ENCODE measurements at regions not wholly inside any gene's neighbourhood (a gene's known extent, or its start where the extent isn't known, plus 50 kb on each side); places are given as distances from the start of the nearest gene placed in this dataset.

- Mint-ChIP-seq H3K4me1 (peaks cover 0 to 3% of the 10 kb centered on the region in 2 experiments; a peak in 2 of 4 replicates), H3K27me3 (ENCODE audit: low read depth) (no peaks in the 10 kb centered on the region), H3K9me3 (peaks cover 0 to 4% of the 10 kb centered on the region in 2 experiments; a peak in 3 of 5 replicates), H3K27ac (no peak overlapping the region), H3K36me3 (ENCODE audit: insufficient read depth in 1 of 3, low read depth in 3 of 3) (peaks cover 0 to 2% (median 0%) of the 10 kb centered on the region in 3 experiments; a peak in 1 of 7 replicates), H3K4me3 (no peak overlapping the region)
- Histone ChIP-seq H3K27me3 (ENCODE audit: insufficient read depth, low read length) (no peaks in the 10 kb centered on the region), H4K20me1 (ENCODE audit: control insufficient read depth, insufficient read depth, insufficient read length) (no peaks in the 10 kb centered on the region), H2BK12ac (ENCODE audit: insufficient read length, low read depth, low read length) (no peak overlapping the region), H3K4me1 (ENCODE audit: insufficient read depth, low read length) (no peaks in the 10 kb centered on the region), H3K4ac (ENCODE audit: low read depth, low read length) (no peak overlapping the region), H3K56ac (ENCODE audit: insufficient read length, low read depth, low read length) (no peak overlapping the region), H2AK5ac (ENCODE audit: insufficient read length, low read length) (no peak overlapping the region), H3K9me3 (ENCODE audit: control insufficient read depth, low read depth, low read length) (no peaks in the 10 kb centered on the region), H3K23ac (ENCODE audit: insufficient read length, low read depth, low read length) (no peak overlapping the region), H3K23me2 (ENCODE audit: insufficient read length, low read depth, low read length, poor library complexity, severe bottlenecking) (no peaks in the 10 kb centered on the region), H2BK120ac (ENCODE audit: low read depth, low read length, poor library complexity, severe bottlenecking) (no peak overlapping the region), H3K9ac (ENCODE audit: extremely low read depth, insufficient read length, low read length) (no peak overlapping the region), H4K5ac (ENCODE audit: insufficient read length, low read depth, low read length) (no peak overlapping the region), H3K27ac (ENCODE audit: insufficient read length, low read depth, low read length) (no peak overlapping the region), H3T11ph (ENCODE audit: low read length) (no peak overlapping the region), H3K18ac (ENCODE audit: insufficient read length, low read depth, low read length) (no peak overlapping the region), H3K79me1 (ENCODE audit: insufficient read depth, low read depth, low read length, poor library complexity, severe bottlenecking) (no peaks in the 10 kb centered on the region), H2AFZ (ENCODE audit: low read length) (no peak overlapping the region), H2BK20ac (ENCODE audit: low read depth, low read length, poor library complexity, severe bottlenecking) (no peak overlapping the region), H2BK5ac (ENCODE audit: insufficient read length, low read length) (no peak overlapping the region), H3K4me2 (ENCODE audit: insufficient read depth, insufficient read length, low read length) (no peak overlapping the region), H4K8ac (replicated peaks; ENCODE audit: insufficient read length, low read depth, low read length) (no peak overlapping the region), H4K91ac (ENCODE audit: insufficient read length, low read depth, low read length) (no peak overlapping the region), H3K79me2 (ENCODE audit: insufficient read depth, low read length) (no peaks in the 10 kb centered on the region), H2BK15ac (ENCODE audit: low read depth, low read length) (no peak overlapping the region), H3K14ac (ENCODE audit: insufficient read depth, low read length) (no peak overlapping the region)
- DNase-seq: no peak
- no CpG with 5 or more reads among the region's 8 CpGs for WGBS (ENCODE audit: extremely low coverage, insufficient read length, low lambda C conversion rate)
- TF ChIP-seq CTCF (conservative IDR thresholded peaks at IDR 0.05): no peak
Observed at GRCh38 chr6:9623228-9623832, 791.5 kb downstream of the TFAP2A start.

Measured in H9 (cell line).